Neural progenitor cell (in vitro differentiated cells): ENCODE measurements at regions not wholly inside any gene's neighbourhood (a gene's known extent, or its start where the extent isn't known, plus 50 kb on each side); places are given as distances from the start of the nearest gene placed in this dataset.

Experiments used
- DNase-seq: peaks from one replicate; pipeline ENCODE4 v3.0.0-alpha.2; 2016; ENCODE audit warnings: low spot score
- H2AFZ ChIP-seq: fragments of 200-600 bp; sonication (generic); replicated peaks from 2 replicates; pipeline ENCODE4 v1.6.1; 2016; ENCODE audit warnings: antibody characterized with exemption
- H3F3A ChIP-seq: fragments of 200-600 bp; sonication (generic); 2 replicates; pipeline ENCODE4 v1.6.1; 2016; ENCODE audit warnings: antibody characterized with exemption, low read depth
- H3K27ac ChIP-seq: fragments of 200-600 bp; sonication (generic); 2 replicates; pipeline ENCODE4 v1.5.1; 2016; ENCODE audit warnings: mild to moderate bottlenecking
- H3K27me3 ChIP-seq: fragments of 200-600 bp; sonication (generic); 2 replicates; pipeline ENCODE4 v1.6.1; 2016; ENCODE audit warnings: mild to moderate bottlenecking, moderate library complexity
- H3K36me3 ChIP-seq: fragments of 200-600 bp; sonication (generic); 2 replicates; pipeline ENCODE4 v1.5.1; 2016
- H3K4me1 ChIP-seq: fragments of 200-600 bp; sonication (generic); 2 replicates; pipeline ENCODE4 v1.6.1; 2016; ENCODE audit warnings: mixed run types
- H3K4me2 ChIP-seq: fragments of 200-600 bp; sonication (generic); 2 replicates; pipeline ENCODE4 v1.6.1; 2016
- H3K4me3 ChIP-seq: fragments of 200-600 bp; sonication (generic); 2 replicates; pipeline ENCODE4 v1.5.1; 2016
- H3K79me2 ChIP-seq: fragments of 200-600 bp; sonication (generic); 2 replicates; pipeline ENCODE4 v1.6.1; 2016; ENCODE audit warnings: low read depth
- H3K9ac ChIP-seq: fragments of 200-600 bp; sonication (generic); 2 replicates; pipeline ENCODE4 v1.6.1; 2016
- H3K9me3 ChIP-seq: fragments of 200-600 bp; sonication (generic); 2 replicates; pipeline ENCODE4 v1.5.1; 2016; ENCODE audit warnings: low read depth
- H4K20me1 ChIP-seq: fragments of 200-600 bp; sonication (generic); 2 replicates; pipeline ENCODE4 v1.6.1; 2016; ENCODE audit warnings: low read depth
- H3K27ac Mint-ChIP-seq: 3 replicates; pipeline ENCODE4 v1.8.0; 2021; ENCODE audit warnings: mixed read lengths
- H3K27me3 Mint-ChIP-seq: 2 replicates; pipeline ENCODE4 v1.8.0; 2022; ENCODE audit warnings: low read depth, mild to moderate bottlenecking, inconsistent platforms, moderate library complexity, mixed read lengths; ENCODE audit not compliant: insufficient read depth
- H3K36me3 Mint-ChIP-seq: 3 replicates; pipeline ENCODE4 v1.8.0; 2021; ENCODE audit warnings: mixed read lengths
- H3K4me1 Mint-ChIP-seq: 3 replicates; pipeline ENCODE4 v1.8.0; 2021; ENCODE audit warnings: mixed read lengths
- H3K4me3 Mint-ChIP-seq: 3 replicates; pipeline ENCODE4 v1.8.0; 2021; ENCODE audit warnings: mild to moderate bottlenecking, moderate library complexity, mixed read lengths
- H3K9me3 Mint-ChIP-seq: 3 replicates; pipeline ENCODE4 v1.8.0; 2020; ENCODE audit warnings: mixed read lengths
- CTCF ChIP-seq: fragments of 200-600 bp; sonication (generic); IDR thresholded peaks from 2 replicates; pipeline ENCODE4 v1.5.1; 2017; ENCODE audit warnings: antibody characterized with exemption, mild to moderate bottlenecking
- EZH2 ChIP-seq: fragments of 200-600 bp; sonication (generic); IDR thresholded peaks from 2 replicates; pipeline ENCODE4 v1.6.1; 2017; ENCODE audit warnings: antibody characterized with exemption, mild to moderate bottlenecking, moderate library complexity
- EZH2phosphoT487 ChIP-seq: fragments of 200-600 bp; sonication (generic); IDR thresholded peaks from 2 replicates; pipeline ENCODE4 v1.6.1; 2017; ENCODE audit warnings: antibody characterized with exemption

- no peaks in the 10 kb centered on the region for H3K36me3 Mint-ChIP-seq
Measured at GRCh38 chr13:55660851-55661250, 1479.9 kb upstream of the PRR20A start.

GRCh38 chr13:55661505-55661904, 1479.2 kb upstream of the PRR20A start:
- Histone ChIP-seq H4K20me1 (no peaks in the 10 kb centered on the region), H3K4me1 (peaks cover 14% of the 10 kb centered on the region), H2AFZ (peak overlapping the region; percentile 57), H3K27me3 (no peaks in the 10 kb centered on the region), H3K9ac (no peak overlapping the region), H3K27ac (no peak overlapping the region), H3K4me2 (no peak overlapping the region), H3F3A (peaks cover 5% of the 10 kb centered on the region), H3K9me3 (no peaks in the 10 kb centered on the region), H3K79me2 (no peaks in the 10 kb centered on the region), H3K4me3 (no peak overlapping the region), H3K36me3 (no peaks in the 10 kb centered on the region)
- no peak for DNase-seq
- Mint-ChIP-seq H3K4me3 (no peak overlapping the region), H3K27ac (no peak overlapping the region), H3K4me1 (no peaks in the 10 kb centered on the region), H3K27me3 (peaks cover 3% of the 10 kb centered on the region), H3K9me3 (peaks cover 7% of the 10 kb centered on the region), H3K36me3 (no peaks in the 10 kb centered on the region)
- TF ChIP-seq EZH2phosphoT487: no peak
- TF ChIP-seq EZH2: no peak
- TF ChIP-seq CTCF: no peak

More at GRCh38 chr13:55660851-55661250, 1479.9 kb upstream of the PRR20A start:
- Mint-ChIP-seq H3K27me3 (peaks cover 3% of the 10 kb centered on the region), H3K27ac (no peak overlapping the region), H3K4me1 (no peaks in the 10 kb centered on the region), H3K9me3 (peaks cover 7% of the 10 kb centered on the region), H3K4me3 (no peak overlapping the region)
- Histone ChIP-seq H3K4me1 (peaks cover 14% of the 10 kb centered on the region), H3F3A (peaks cover 5% of the 10 kb centered on the region), H3K9ac (no peak overlapping the region), H4K20me1 (no peaks in the 10 kb centered on the region), H3K79me2 (no peaks in the 10 kb centered on the region), H3K27me3 (no peaks in the 10 kb centered on the region), H3K36me3 (no peaks in the 10 kb centered on the region), H3K27ac (no peak overlapping the region), H2AFZ (no peak overlapping the region), H3K9me3 (no peaks in the 10 kb centered on the region), H3K4me3 (no peak overlapping the region), H3K4me2 (no peak overlapping the region)
- no peak for TF ChIP-seq CTCF
- no peak for TF ChIP-seq EZH2phosphoT487
- peak; percentile 11 for DNase-seq

- H3K36me3 Mint-ChIP-seq: no peaks in the 10 kb centered on the region
- no peaks in the 10 kb centered on the region for H4K20me1 ChIP-seq
- no peak for DNase-seq
- no peak overlapping the region for H3K27ac ChIP-seq
- no peaks in the 10 kb centered on the region for H3K4me1 Mint-ChIP-seq
- no peak overlapping the region for H3K9ac ChIP-seq
- peaks cover 14% of the 10 kb centered on the region for H3K4me1 ChIP-seq
- H2AFZ ChIP-seq: no peak overlapping the region
- no peaks in the 10 kb centered on the region for H3K79me2 ChIP-seq
- H3K27me3 Mint-ChIP-seq: no peaks in the 10 kb centered on the region
- H3K36me3 ChIP-seq: no peaks in the 10 kb centered on the region
- H3K9me3 ChIP-seq: no peaks in the 10 kb centered on the region
- no peak overlapping the region for H3K4me3 ChIP-seq
- TF ChIP-seq CTCF (no peak), EZH2phosphoT487 (no peak), EZH2 (no peak)
- peaks cover 5% of the 10 kb centered on the region for H3F3A ChIP-seq
- H3K4me3 Mint-ChIP-seq: no peak overlapping the region
- H3K9me3 Mint-ChIP-seq: peaks cover 7% of the 10 kb centered on the region
- no peak overlapping the region for H3K27ac Mint-ChIP-seq
- no peaks in the 10 kb centered on the region for H3K27me3 ChIP-seq
- no peak overlapping the region for H3K4me2 ChIP-seq
Measured at GRCh38 chr13:55664178-55664577, 1476.5 kb upstream of the PRR20A start.

- Histone ChIP-seq H2AFZ (no peak overlapping the region), H3F3A (no peaks in the 10 kb centered on the region), H3K27me3 (no peaks in the 10 kb centered on the region), H4K20me1 (no peaks in the 10 kb centered on the region), H3K4me3 (no peak overlapping the region), H3K4me1 (peaks cover 3% of the 10 kb centered on the region), H3K27ac (no peak overlapping the region), H3K4me2 (no peak overlapping the region), H3K9me3 (no peaks in the 10 kb centered on the region), H3K9ac (no peak overlapping the region), H3K36me3 (no peaks in the 10 kb centered on the region), H3K79me2 (no peaks in the 10 kb centered on the region)
- Mint-ChIP-seq H3K4me1 (peaks cover 3% of the 10 kb centered on the region), H3K27ac (no peak overlapping the region), H3K36me3 (no peaks in the 10 kb centered on the region), H3K9me3 (peaks cover 4% of the 10 kb centered on the region), H3K4me3 (no peak overlapping the region), H3K27me3 (peaks cover 4% of the 10 kb centered on the region)
- TF ChIP-seq CTCF: no peak
- TF ChIP-seq EZH2: no peak
- TF ChIP-seq EZH2phosphoT487: no peak
- no peak for DNase-seq
Measured at GRCh38 chr13:55669051-55669450, 1471.7 kb upstream of the PRR20A start.
